Ishikawa (cell line): ENCODE measurements at regions not wholly inside any gene's neighbourhood (a gene's known extent, or its start where the extent isn't known, plus 50 kb on each side); places are given as distances from the start of the nearest gene placed in this dataset.

Source experiments
- CEBPB ChIP-seq: IDR thresholded peaks from 2 replicates; pipeline ENCODE4 v1.6.1; 2012
- CREB1 ChIP-seq: IDR thresholded peaks from 2 replicates; pipeline ENCODE4 v1.6.1; 2012; ENCODE audit warnings: low read depth
- EGR1 ChIP-seq: IDR thresholded peaks from 2 replicates; pipeline ENCODE4 v1.6.1; 2012
- EP300 ChIP-seq: IDR thresholded peaks from 2 replicates; pipeline ENCODE4 v1.6.1; 2012; ENCODE audit warnings: borderline replicate concordance
- FOXM1 ChIP-seq: IDR thresholded peaks from 2 replicates; pipeline ENCODE4 v1.6.1; 2012; ENCODE audit warnings: low read depth, borderline replicate concordance
- MAX ChIP-seq: IDR thresholded peaks from 2 replicates; pipeline ENCODE4 v1.6.1; 2012
- NFIC ChIP-seq: IDR thresholded peaks from 2 replicates; pipeline ENCODE4 v1.6.1; 2012
- RAD21 ChIP-seq: IDR thresholded peaks from 2 replicates; pipeline ENCODE4 v1.6.1; 2012; ENCODE audit warnings: low read depth
- REST ChIP-seq: IDR thresholded peaks from 2 replicates; pipeline ENCODE4 v1.6.1; 2012; ENCODE audit warnings: low read depth, mild to moderate bottlenecking
- TAF1 ChIP-seq: IDR thresholded peaks from 2 replicates; pipeline ENCODE4 v1.6.1; 2012; ENCODE audit warnings: low read depth, mild to moderate bottlenecking
- TCF12 ChIP-seq: IDR thresholded peaks from 2 replicates; pipeline ENCODE4 v1.6.1; 2012; ENCODE audit warnings: low read depth
- TEAD4 ChIP-seq: IDR thresholded peaks from 2 replicates; pipeline ENCODE4 v1.6.1; 2012
- USF1 ChIP-seq: IDR thresholded peaks from 2 replicates; pipeline ENCODE4 v1.6.1; 2012
- YY1 ChIP-seq: IDR thresholded peaks from 2 replicates; pipeline ENCODE4 v1.6.1; 2012; ENCODE audit warnings: low read depth
- ZBTB7A ChIP-seq: IDR thresholded peaks from 2 replicates; pipeline ENCODE4 v1.6.1; 2012; ENCODE audit warnings: low read depth

- TF ChIP-seq ZBTB7A (no peak), TAF1 (no peak), EGR1 (no peak), EP300 (no peak), MAX (no peak), FOXM1 (no peak), USF1 (peak; percentile 60), TCF12 (no peak)
Measured at GRCh38 chr22:49439373-49439772, 388.3 kb downstream of the BRD1 start.

GRCh38 chr22:49437956-49438355 lies 389.7 kb downstream of the BRD1 start:
- TF ChIP-seq YY1 (no peak), NFIC (no peak), RAD21 (no peak), CREB1 (no peak), REST (no peak), EP300 (no peak), TCF12 (no peak), TAF1 (no peak), USF1 (no peak), CEBPB (no peak), EGR1 (no peak)

GRCh38 chr22:49437356-49437755 lies 390.3 kb downstream of the BRD1 start:
- no peak for TF ChIP-seq EP300
- no peak for TF ChIP-seq YY1
- TF ChIP-seq MAX: no peak
- TF ChIP-seq EGR1: no peak
- no peak for TF ChIP-seq REST
- no peak for TF ChIP-seq CREB1
- TF ChIP-seq TAF1: no peak
- no peak for TF ChIP-seq TEAD4
- TF ChIP-seq CEBPB: no peak
- no peak for TF ChIP-seq FOXM1
- TF ChIP-seq TCF12: no peak
- TF ChIP-seq NFIC: no peak
- no peak for TF ChIP-seq ZBTB7A
- no peak for TF ChIP-seq USF1
- TF ChIP-seq RAD21: no peak

- TF ChIP-seq TEAD4: no peak
- no peak for TF ChIP-seq MAX
- TF ChIP-seq RAD21: no peak
- no peak for TF ChIP-seq ZBTB7A
- no peak for TF ChIP-seq YY1
- no peak for TF ChIP-seq CEBPB
- no peak for TF ChIP-seq TAF1
- TF ChIP-seq EGR1: no peak
- no peak for TF ChIP-seq TCF12
- TF ChIP-seq CREB1: no peak
- no peak for TF ChIP-seq NFIC
Measured at GRCh38 chr22:49436056-49436455, 391.6 kb downstream of the BRD1 start.

- TF ChIP-seq TCF12 (no peak), YY1 (no peak), CEBPB (no peak), TEAD4 (no peak), USF1 (no peak)
Measured at GRCh38 chr22:49435596-49435995, 392.1 kb downstream of the BRD1 start.
